DMS153 treated with DMSO at 0.1 percent for 48 hours (cell line): ENCODE measurements at regions not wholly inside any gene's neighbourhood (a gene's known extent, or its start where the extent isn't known, plus 50 kb on each side); places are given as distances from the start of the nearest gene placed in this dataset.
"Not testable (repeated sequence)": the region's sequence is repeated elsewhere in the genome, so short reads cannot be mapped to it uniquely, and the experiment has no call there.

Experiments used
- DNase-seq: peaks from one replicate; lab custom pipeline; 2025; ENCODE audit not compliant: unreplicated experiment; lab: John Stamatoyannopoulos, UW

DNA sequence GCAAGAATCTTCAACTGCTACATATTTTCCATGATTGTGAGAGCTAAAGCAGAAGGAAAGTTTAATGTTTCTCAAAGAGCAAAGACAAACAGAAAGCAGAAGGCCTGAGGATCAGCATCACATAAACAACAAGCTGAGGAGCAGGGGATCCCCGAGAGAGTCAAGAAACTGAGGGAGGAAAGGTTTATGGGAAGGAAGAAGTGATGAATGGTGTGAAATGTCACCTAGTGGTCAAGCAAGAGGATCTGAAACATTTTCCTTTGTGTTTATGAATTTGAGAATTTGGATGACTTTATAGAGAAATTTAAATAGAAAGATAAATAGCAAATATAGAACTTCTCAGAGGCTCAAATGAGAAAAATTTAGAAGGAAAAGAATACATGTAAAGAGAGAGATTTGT, 481.9 kb downstream of the CHSY3 start:
- no peak for DNase-seq

DNA sequence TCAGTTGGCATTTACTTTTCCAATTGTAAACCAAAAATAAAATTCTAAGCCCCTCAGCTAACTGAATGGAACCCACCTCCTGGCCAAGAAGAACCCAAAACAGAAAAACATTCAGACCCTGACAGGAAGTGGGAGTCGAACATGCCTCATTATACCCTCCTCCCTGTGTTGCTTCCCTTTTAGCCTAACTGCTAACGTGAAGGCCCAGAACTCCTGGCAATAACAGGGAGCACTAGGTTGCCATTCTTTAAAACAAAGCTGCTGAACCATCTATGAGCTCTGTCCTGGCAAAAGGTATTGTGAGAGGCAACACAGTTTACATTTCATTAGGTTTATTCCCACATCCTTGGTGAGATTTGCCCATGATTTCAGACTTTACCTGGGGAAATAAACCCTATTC, 481.4 kb downstream of the CHSY3 start:
- DNase-seq: no peak

DNA sequence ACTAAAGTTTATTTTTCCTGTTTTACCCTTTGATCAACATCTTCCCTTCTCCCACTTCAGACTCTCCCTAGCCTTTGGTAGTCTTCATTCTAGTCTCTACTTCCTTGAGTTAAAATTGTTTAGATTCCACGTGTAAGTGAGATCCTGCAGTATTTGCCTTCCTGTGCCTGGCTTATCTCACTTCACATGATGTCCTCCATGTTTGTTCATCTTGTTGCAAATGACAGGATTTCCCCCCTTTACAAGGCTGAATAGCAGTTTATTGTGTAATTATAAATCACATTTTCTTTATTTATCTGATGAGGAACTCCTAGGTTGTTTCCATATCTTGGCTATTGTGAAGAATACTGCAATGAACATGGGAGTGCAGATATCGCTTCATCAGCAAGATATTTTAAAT, 461.7 kb downstream of the CHSY3 start:
- DNase-seq: no peak

DNA sequence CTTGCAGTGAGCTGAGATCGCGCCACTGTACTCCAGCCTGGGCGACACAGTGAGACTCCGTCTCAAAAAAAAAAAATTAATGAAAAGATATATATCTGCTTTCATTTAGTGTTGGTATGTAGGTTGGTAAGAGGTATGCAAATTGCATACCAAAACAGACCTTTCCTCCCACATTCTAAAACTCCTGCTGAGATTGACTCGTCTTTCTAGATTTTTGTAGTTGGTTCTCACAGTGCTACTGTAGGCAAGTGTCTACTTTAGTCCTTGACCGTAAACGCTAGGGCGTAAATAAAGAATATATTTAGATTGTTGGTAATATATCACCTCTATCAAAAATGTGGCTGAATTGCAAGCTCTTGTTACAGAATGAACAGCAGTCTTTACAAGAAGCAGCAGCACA, 445.9 kb downstream of the CHSY3 start:
- no peak for DNase-seq

DNA sequence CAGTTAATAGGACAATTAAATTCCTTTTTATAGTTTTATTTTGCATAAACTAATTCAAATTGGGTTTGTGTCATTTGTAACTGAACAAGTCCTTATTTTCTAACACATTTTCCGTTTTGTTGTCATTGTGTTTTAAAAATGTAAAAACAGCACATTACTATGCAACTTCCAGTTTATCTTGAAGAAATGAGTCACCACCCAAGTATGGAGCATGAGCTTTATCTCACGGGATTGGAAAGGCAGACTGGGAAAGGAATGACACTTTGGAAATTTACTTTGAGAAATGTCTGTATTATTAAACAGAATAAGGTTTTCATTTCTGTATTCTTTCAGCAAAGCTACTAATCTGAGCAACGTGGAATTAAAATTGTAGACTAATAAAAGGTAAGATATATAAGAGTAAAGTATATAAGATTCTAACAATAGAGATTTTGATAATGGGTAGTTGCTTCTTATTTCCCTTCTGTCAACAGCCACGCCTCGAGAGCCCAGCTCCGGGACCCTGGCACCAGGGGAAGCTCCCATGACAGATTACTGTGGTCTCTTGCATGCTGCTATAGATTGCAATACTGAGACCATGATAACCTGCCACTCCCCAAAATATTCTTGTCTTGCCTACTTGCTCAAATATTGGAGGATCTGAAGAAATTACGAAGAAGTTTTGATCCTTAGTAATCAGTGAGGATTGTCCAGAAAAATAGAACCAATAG, 433.1 kb downstream of the CHSY3 start:
- DNase-seq: no peak

DNA sequence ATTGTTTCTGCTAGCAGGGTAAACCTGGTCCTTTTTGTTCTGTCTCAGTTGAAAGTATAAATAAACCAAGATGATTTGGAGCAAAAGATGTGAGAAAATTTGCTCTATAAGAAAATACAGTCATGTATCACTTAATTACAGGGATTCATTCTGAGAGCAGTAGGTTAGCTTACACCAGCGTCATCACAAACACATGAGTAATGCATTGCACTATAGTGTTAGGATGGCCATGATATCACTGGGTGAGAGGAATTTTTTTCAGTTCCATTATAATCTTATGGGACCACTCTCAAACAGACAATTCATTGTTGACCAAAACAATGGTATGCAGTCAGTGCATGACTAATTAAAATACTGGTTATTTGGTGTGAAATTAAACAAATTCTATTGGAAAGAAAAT, 430.9 kb downstream of the CHSY3 start:
- DNase-seq: no peak

DNA sequence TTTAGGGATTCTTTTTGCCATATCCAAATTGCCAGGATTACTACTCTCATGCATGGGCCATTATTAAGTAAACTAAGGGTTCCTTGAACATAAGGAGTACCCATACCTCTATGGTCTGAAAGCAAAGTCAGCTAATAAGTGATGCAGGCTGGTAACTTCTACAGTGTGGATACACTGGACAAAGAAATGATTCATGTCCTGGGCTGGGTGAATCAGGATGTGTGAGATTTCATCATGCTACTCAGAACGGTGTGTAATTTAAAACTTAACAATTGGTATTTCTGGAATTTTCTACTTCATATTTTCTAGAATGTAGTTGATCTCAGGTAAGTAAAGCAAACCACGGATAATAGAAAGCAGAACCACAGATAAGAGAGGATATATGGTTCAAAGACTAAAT, 428.8 kb downstream of the CHSY3 start:
- DNase-seq: no peak

DNA sequence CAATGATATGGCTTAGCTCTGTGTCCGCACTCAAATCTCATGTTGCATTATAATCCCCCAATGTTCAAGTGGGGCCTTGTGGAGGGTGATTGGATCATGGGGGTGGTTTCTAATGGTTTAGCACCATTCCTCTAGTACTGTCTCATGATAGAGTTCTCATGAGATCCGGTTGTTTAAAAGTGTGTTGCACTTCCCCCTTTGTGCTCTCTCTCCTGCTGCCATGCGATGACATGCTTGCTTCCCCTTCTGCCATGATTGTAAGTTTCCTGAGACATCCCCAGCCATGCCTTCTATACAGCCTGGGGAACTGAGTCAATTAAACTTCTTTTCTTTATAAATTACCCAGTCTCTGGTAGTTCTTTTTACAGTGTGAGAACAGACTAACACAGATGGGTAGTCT, 427.1 kb downstream of the CHSY3 start:
- DNase-seq: no peak

DNA sequence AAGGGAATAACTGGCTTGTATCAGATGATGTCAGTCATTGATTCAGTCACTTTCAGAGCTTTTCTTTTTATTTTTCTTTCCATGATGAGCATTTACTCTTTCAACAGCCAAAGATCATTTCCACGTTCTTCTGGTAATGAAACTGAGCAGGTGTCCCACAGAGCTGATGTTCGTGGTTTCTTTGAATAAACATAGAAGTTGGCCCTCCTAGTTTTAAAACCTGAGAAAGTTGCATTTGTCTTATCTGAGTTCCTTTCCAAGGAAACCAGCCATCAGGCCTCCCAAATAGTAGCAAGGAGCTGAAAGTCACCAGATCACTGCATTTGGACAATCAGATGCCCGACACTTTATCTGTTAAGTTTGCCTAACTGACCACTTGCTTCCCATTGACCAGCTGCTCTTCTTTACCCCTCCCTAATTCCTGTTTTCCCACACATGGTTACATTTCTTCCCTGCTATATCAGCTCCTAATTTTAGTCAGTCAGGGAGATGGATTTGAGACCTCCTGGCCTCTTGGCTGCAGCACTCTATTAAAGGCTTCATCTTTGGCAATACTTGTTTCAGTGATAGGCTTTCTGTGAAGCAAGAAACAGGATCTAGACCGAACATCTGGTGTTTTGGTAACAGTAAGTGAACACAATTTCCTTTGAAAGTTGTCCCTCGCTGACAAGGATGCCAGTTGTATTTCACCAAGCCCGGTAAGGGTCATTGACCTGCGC, 420.8 kb downstream of the CHSY3 start:
- no peak for DNase-seq

DNA sequence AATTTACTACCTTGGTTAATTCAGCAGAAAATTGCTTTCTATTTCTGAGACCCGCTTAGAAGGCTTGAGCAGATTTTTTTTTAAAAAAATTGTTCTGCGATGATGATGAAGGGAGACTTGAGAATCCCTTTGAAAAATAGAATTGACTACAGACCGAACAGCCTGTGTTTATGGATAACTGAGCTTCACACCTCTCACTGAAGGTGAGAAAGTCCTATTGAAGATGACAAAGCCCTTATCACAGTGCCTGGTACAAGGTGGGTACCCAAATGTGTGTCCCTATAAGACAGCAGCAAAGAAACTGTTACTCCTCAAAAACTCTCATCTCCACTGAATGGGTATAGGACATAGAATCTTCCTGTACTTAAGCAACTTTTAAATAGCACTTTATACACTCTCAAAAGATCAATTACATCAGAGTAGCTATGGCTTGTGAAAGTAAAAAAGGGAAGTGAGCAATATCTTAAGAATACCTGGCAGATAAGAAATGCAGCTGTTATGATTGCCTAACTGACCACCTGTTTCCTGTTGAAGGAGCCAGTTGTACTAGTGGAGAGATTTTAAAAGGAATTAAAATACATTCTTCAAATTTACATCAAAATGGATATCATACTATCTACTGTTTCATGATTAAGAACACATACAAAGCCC, 419.7 kb downstream of the CHSY3 start:
- no peak for DNase-seq

DNA sequence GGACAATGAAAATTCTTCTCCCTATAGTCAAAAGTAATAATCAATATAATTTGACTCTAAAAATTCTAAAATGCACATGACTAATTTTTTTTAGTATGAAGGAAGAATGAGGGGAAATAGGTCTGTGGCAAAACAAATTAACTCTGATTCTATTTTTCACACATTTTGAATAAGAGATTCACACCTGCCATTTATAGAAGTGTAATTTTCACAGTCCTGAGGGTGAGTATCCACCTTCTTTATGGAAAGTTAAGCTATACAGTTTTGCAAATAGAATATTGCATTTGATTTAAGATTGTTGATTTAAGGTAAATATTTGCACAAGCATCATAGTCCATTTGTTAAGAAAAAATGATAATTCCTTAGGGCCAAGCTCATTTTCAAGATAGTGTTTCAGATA, 417.7 kb downstream of the CHSY3 start:
- DNase-seq: no peak

DNA sequence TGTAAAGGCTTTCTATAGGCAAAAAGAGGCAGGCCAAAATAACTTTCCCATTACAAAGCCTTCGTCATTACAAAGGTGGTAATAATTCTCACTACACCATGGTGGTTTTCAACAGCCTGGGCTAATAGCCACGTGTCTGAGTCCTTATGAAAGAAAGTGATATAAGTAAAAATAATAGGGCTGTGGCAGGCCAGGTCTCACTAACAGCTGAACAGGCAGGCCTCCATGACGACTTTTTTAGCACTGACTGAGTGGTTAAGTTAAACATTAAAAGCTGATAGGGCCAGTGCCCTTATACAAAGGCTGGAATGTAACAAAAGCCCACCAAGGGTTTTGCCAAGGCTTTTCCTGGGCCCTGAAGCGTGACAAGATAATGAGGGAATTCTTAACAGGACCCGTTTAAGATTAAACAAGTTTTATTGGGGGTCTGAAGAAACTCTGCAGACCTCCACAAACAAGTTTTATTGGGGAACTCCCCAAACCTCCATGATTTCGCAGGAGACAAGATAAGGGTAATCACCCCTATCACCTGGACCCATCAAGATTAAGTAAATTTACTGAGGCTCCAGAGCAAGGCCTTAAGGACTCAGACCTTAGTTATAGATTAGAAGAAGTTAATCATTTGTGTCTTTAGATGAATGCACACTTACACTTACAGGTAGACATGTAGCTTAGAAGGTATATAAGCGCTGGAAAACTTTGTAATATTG, 412.9 kb downstream of the CHSY3 start:
- no peak for DNase-seq

DNA sequence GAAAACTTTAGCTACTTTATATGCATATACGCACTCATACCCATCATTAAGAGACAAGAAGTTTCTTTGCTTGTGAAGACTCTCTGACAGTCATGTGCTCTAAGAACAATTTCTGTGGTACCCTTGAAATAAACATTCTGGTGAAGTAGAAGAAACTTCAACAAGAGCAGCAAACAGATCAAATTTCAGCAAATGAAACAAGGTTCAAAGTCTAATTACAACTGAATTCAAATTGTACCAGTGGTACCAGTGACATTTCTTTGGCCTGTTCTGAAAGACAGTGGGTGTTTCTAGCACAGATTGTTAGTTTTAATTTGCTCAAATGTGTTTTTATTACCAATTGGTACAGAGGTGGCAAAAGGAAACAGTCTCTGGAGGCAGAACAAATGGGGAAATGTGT, 391.0 kb downstream of the CHSY3 start:
- DNase-seq: no peak

DNA sequence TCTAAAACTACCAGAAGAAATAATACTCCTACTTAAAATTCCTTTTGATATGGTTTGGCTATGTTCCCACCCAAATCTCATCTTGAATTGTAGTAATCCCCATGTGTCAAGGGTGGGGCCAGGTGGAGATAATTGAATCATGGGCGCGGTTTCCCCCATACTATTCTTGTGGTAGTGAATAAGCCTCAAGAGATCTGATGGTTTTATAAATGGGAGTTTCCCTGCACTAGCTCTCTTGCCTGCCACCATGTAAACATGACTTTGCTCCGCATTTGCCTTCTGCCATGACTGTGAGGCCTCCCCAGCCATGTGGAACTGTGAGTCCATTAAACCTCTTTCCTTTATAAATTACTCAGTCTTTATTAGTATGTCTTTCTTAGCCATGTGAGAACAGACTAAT, 390.5 kb downstream of the CHSY3 start:
- DNase-seq: not testable (repeated sequence)

DNA sequence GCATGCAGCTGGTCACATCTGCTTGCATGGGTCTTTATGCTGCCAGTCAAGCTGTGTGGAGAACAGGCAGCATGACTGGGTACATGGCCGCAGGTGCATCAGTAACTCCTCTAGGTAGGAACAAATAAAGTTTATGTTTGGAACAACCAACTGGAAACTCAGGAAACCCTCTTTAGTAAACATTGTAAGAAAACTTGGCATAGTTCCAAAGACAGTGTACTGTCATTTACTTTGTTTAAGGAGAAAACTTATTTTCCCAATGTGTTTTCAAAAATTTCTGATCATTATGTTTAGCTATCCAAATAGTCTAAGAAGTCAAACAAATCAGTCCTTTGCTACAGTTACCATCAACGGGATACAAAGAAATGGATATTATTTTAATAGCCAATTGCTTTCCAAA, 386.0 kb downstream of the CHSY3 start:
- DNase-seq: no peak

DNA sequence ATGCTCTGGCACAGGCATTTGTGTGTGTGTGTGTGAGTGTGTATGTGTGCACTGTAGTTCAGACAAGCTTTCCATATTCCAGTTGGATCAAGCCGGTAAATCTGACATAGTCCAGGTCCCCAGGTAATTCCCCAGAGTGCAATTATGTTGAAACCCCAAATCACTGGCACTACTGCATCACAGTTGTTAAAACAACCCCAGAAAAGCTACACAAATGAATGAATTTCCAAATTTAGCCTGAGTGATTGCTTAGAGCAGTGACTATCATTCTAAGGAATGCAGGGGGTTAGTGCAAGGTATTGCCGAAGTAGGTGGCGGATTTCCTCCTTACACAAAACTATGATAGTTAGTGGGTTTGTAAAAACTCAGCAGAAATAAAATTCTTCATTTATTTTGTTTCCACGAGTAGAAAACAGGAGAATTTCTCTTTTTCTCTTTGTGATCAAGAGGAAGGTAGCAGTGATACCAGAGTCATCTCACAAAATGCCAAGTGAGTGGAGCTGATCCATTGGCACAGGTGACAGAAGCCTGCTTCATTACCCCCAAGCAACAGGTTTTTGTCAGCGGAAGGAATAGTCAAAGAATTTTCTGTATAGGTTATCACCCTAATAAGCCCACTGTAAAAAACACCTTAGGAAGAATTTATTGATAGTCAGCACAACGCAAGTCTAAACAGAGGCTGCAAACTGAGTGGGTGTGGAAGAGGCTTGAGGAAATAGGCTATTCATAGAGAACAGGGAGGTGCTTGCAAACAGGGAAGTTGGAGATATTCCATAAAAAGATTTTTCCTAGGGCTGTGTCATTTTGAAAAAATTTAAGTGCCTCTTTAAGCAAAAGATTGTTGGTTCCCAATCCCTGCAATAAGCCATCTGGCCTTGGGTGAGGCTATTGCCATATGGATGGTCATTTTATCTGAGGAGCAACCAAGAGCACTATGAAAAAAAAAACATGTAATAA, 385.1 kb downstream of the CHSY3 start:
- DNase-seq: no peak

DNA sequence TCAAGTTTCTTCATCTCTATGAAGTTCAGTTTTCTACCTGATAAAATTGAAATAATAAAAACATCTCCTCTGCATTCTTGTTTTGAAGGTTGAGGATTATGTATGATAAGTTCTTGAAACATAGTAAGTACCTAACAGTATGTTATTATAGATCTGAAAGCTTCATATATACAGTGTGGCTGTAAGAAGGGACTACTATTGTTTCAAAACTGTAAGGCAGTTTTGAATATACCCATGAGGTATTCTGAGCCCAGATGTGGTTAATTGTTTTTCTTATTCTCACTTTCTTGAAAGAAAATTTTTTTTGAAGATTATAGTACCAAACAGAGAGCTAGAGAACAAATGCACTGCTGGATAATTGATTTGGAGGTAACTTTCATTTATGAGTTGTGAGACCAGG, 383.2 kb downstream of the CHSY3 start:
- no peak for DNase-seq

DNA sequence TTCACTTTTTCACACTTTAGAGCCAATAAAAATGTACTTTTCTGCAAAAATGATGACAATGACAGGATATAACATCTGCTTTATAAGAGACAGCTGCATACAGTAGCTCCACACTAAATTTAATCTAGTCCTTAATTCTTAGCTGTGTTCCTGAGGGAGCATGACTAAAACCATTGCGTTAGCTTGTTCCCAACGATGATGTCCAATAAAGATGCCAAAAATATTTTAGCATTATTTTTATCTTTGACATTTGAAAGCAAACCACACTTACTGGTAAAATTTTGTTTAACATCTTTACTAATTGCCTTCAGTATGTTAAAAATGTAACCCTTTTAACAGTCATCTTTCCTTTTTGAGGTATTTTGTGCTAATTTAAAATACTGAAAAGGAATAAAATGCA, 382.7 kb downstream of the CHSY3 start:
- DNase-seq: no peak

DNA sequence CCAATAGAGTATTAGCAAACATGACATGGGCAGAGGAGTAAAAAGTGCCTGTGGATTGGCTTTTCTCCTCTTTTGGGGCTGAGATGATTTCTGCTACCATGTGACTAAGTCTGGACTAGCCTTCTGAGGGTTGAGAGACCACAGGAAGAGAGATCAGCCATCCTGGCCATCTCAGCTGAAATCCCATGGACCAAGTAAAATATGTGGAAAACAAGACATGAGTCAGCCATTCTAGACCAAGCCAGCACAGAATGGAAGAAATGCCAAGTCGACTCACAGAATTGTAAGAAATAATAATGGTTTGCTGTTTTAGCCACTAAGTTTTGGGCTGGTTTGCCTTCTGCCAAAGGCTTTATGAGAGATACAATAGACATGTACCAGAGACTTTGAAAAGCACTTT, 377.8 kb downstream of the CHSY3 start:
- DNase-seq: no peak

DNA sequence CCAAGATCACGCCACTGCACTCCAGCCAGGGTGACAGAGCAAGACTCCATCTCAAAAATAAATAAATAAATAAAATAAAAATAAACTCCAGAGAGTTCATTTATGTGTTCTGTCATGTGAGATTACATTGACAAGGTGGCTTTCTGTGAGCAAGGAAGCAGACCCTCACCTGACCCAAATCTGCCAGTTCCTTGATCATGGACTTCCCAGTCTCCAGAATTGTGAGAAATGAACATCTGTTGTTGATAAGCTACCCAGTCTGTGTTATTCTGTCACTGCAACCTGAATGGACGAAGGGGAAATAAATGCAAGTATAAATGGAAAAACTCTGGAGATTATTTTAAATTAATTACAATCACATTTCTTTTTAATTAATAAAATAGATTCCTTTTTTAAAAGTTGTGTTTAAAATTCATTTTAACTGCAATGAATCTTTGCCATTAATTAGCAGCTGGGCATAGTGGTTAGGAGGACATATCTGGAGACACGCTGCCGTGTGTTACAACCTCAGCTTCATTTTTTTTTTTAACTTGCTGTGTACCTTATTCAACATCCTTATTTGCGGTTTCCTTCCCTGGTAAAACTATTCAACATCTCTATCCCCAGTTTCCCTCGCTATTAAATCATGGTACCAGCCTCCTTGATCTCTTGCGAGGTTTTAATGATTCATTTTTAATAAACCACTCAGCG, 376.4 kb downstream of the CHSY3 start:
- no peak for DNase-seq
